ENCODE measurements at regions not wholly inside any gene's neighbourhood (a gene's known extent, or its start where the extent isn't known, plus 50 kb on each side); places are given as distances from the start of the nearest gene placed in this dataset.

- TF ChIP-seq POLR2AphosphoS5 (IDR thresholded peaks at IDR 0.05) = no peak
- TF ChIP-seq CTCF (IDR thresholded peaks at IDR 0.05) = no peak
Observed at GRCh38 chr1:68294367-68295066, 62.2 kb upstream of the WLS start.

Data from esophagus muscularis mucosa (tissue), 3 donors.